Glomerular endothelial cell (primary cell): ENCODE measurements at regions not wholly inside any gene's neighbourhood (a gene's known extent, or its start where the extent isn't known, plus 50 kb on each side); places are given as distances from the start of the nearest gene placed in this dataset.
"Not testable (repeated sequence)": the region's sequence is repeated elsewhere in the genome, so short reads cannot be mapped to it uniquely, and the experiment has no call there.

Experiments used
- DNase-seq: peaks from one replicate; pipeline ENCODE4 v3.0.0-alpha.2; 2011; ENCODE audit warnings: low read depth, low spot score; ENCODE audit errors: extremely low read depth

DNA sequence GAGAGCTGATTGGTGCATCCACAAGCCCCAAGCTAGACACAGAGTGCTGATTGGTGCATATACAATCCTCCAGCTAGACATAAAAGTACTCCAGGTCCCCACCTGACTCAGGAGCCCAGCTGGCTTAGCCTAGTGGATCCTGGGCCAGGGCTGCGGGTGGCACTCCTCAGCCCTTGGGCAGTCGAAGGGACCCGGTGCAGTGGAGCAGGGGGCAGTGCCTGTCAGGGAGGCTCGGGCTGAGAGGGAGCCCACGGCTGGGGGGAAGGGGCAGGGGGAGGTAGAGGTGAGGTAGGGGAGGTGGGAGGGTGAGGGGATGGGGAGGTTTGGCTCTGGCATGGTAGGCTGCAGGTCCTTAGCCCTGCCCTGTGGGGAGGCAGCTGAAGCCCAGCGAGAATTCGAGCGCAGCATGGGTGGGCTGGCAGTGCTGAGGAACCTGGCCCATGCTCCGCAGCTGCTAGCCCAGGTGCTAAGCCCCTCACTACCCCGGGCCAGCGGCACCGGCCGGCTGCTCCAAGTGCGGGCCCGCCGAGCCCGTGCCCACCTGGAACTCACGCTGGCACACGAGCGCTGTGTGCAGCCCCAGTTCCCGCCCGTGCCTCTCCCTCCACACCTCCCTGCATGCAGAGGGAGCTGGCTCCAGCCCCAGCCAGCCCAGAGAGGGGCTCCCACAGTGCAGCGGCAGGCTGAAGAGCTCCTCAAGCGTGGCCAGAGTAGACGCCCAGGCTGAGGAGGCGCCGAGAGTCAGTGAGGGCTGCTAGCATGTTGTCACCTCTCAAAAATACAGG is 742.8 kb downstream of the FAM181B start:
- no peak for DNase-seq

GRCh38 chr11:81989093-81989492 is 744.6 kb downstream of the FAM181B start:
- DNase-seq = no peak

DNA sequence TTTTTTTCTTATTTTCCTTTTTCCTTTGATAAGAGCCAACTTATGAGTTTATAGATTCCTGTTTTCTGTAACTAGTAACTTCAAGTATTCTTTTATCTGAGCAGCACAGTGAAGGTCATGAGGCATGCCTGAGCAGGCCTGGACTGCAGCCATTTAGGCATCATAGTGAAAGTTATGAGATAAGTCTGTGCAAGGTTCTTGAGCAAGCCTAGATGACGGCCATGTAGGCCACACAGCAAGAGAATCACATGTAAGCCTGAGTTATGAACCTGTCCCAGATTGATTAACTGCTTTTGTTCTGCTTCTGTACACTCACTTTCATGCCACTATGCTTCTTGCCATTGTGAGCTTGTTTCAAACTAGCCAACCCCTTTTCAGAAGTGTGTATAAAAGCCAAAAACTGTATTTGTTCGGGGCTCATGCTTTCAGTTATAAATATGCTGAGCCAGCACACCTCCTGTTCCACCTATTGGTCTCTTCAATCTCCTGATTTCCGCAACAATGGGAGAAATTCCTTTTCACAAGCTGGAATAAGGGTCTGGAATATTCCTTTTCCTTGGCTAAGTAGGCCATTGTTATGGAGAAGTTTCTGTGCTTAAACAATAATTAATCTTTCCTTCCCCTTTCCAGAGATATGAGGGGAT is 745.7 kb downstream of the FAM181B start:
- DNase-seq = no peak

GRCh38 chr11:81986556-81987161 is 747.0 kb downstream of the FAM181B start:
- DNase-seq = no peak

DNA sequence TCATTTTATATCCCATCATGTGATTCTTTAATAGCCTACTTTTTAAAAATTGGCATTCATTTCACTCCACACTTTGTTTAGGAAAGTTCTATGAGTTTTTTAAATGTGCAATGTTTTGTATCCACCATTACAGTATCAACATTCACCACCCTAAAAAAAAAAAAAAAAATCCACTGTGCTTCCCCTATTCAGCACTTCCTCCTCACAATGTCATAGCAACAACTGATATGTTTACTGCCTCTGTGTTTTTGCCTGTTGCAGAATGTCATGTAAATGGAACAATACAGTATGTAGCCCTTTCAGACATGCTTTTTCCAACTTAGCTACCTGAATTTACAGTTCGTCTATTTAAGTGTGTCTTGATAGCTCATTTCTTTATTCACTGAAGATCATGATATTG is 754.2 kb downstream of the FAM181B start:
- no peak for DNase-seq

- DNase-seq = no peak
Observed at GRCh38 chr11:81975261-81975900, 758.3 kb downstream of the FAM181B start.

GRCh38 chr11:81970886-81971285 is 762.8 kb downstream of the FAM181B start:
- no peak for DNase-seq

- no peak for DNase-seq
Observed at GRCh38 chr11:81967242-81967641, 766.4 kb downstream of the FAM181B start.

GRCh38 chr11:81966340-81966739 is 767.3 kb downstream of the FAM181B start:
- no peak for DNase-seq

GRCh38 chr11:81963018-81963417 is 770.6 kb downstream of the FAM181B start:
- DNase-seq = no peak

DNA sequence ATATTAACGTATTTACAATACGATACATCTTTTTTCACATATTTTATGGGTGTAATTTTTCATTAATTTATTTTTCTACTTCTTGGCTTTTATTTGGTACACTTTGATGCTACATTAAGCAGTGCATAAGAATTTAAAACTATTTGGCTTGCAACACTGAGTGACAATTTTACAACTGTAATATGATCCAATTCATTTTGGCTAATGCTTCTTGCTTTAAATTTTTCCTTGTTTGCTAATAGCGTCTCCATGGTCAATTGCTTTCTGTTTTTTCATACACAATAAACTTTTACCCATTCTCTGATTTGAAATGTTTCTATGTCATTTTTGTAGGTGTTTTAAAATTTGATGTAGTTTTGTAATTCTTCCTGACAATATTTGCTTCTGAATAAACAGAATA is 773.2 kb downstream of the FAM181B start:
- DNase-seq = no peak

DNA sequence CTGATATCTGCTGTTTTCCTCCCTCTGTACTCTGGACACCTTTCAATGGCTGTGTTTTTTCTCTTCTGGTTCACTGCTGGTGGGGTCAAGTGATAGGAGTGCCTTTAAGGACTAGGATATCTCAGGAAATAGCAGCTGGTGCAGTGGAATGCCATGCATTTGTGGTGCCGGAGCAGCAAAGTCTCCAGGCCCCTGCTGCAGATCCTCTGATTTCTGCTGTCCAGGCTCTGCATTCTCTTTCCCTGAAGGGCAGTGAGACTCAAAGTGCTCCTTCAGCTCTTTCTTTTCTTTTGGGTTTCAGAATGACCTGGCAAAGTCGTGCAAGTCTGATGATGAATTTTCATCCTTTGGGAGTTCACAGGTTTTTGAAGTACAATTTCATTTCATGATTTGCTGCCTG is 774.3 kb downstream of the FAM181B start:
- DNase-seq = no peak

DNA sequence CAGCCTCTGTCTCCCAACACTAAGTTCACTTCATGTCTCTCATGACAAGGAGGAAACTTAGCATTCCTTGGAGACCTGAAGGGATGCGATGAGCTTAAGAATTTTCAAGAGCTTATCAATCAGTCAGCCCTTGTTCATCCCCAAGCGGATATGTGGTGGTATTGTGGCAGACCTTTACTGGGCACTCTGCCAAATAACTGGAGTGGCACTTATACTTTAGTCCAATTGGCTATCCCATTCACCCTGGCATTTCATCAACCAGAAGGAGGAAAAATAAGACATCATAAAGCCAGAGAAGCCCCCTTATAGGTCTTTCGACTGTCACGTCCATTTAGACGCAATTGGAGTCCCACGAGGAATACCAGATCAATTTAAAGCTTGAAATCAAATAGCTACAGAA is 779.4 kb downstream of the FAM181B start:
- DNase-seq = not testable (repeated sequence)

- no peak for DNase-seq
Observed at GRCh38 chr11:81946831-81947230, 786.8 kb downstream of the FAM181B start.

- no peak for DNase-seq
Observed at GRCh38 chr11:81942646-81943045, 791.0 kb downstream of the FAM181B start.

GRCh38 chr11:81941998-81942397 is 791.7 kb downstream of the FAM181B start:
- no peak for DNase-seq

DNA sequence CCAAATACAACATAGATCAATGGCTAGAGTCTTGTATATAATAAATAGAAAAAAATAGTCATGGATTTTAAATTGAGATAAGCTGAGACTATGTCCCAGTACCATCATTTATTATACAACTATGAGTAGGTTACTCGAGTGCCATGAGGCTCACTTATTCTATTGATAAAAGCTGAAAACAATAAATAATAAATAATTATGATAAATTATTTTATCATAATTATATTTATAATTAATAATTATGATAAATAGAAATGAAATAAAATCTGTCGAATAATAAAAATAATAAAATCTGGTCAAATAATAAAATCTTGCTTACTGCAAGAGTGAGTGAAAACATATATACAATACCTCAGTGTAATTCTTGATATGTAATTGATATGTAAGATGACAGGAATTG is 801.4 kb downstream of the FAM181B start:
- no peak for DNase-seq

DNA sequence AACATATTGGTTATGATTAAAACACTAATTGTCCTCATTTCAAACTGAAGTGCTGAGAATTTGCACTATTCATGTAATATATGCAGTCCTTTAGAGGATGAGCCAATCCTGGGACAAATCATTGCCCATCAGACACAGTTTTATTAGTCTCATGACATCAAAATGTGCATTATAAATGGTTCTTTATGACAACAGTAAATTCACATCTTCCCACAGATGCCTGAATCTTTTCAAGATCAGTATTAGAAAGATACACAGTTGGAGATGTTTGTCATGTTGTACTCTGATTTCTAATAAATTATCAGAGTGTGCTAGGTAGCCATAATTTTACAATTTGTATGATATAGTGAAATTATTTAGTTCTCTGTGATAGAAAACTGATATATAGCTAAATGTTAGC is 813.5 kb downstream of the FAM181B start:
- DNase-seq = no peak

GRCh38 chr11:81916451-81916850 is 817.2 kb downstream of the FAM181B start:
- no peak for DNase-seq

GRCh38 chr11:81915045-81915444 is 818.6 kb downstream of the FAM181B start:
- no peak for DNase-seq

DNA sequence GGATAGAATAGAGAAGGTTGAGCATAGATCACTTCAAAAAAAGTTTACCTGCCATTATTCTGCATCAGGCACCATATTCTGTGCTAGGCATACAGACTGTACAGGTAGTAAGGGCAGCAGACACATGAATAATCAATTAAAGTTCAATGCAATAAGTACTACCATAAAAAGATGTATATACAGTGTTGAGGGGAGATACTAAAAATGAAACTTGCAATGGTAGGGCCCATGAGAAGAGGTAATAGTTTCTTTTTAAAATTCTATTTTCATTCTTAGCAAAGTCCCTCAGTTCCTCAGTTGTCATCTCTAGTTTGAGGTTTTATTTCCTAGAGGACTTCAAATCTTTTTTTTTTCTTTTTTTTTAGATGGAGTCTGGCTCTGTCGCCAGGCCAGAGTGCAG is 819.9 kb downstream of the FAM181B start:
- no peak for DNase-seq

- DNase-seq = no peak
Observed at GRCh38 chr11:81907996-81908395, 825.7 kb downstream of the FAM181B start.
